GM03348 (cell line): ENCODE measurements at regions not wholly inside any gene's neighbourhood (a gene's known extent, or its start where the extent isn't known, plus 50 kb on each side); places are given as distances from the start of the nearest gene placed in this dataset.

Source experiments
- DNase-seq: peaks from one replicate; pipeline ENCODE4 v3.0.0; 2012; ENCODE audit warnings: low spot score

DNA sequence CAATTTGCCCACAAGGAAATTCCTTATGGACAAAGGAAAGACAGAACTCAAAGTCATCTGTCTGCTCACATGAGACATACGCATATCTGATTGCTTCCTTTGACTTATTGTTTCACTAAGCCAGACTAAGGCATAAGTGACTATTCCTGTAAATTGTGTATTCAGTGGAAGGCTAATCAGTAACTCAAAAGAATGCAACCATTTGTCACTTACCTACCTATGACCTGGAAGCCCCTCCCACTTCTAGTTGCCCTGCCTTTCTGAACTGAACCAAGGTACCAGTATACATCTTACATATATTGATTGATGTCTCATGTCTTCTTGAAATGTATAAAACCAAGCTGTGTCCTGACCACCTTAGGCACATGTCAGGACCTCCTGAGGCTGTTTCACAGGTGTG, 53.5 kb upstream of the PROK2 start:
- DNase-seq = no peak
